Glomerular visceral epithelial cell (primary cell): ENCODE measurements at regions not wholly inside any gene's neighbourhood (a gene's known extent, or its start where the extent isn't known, plus 50 kb on each side); places are given as distances from the start of the nearest gene placed in this dataset.

ENCODE experiments used
- DNase-seq: peaks from one replicate; pipeline ENCODE4 v3.0.0-alpha.2; 2016; ENCODE audit errors: extremely low spot score

- DNase-seq, result peak; percentile 1
Measured at GRCh38 chr4:61094854-61095598, 105.1 kb upstream of the ADGRL3 start.

GRCh38 chr4:61128682-61129081, 71.4 kb upstream of the ADGRL3 start:
- DNase-seq, result no peak

DNA sequence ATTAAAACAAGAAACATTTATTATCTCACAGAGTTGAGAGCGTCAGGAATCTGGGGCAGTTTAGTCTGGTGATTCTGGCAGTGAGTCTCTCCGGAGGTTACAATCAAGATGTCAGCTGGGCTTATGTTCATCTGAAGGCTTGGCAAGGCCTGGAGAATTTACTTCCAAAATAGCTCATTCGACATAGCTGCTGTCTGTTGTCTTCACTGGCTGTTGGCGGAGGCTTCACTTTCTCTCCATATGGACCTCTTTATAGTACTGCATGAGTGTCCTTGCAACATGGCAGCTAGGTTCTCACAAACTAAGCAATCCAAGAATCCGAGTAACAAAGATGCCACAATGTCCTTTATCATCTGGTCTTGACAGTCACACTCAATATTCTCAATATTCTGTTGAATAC, 70.2 kb upstream of the ADGRL3 start:
- no peak for DNase-seq

DNA sequence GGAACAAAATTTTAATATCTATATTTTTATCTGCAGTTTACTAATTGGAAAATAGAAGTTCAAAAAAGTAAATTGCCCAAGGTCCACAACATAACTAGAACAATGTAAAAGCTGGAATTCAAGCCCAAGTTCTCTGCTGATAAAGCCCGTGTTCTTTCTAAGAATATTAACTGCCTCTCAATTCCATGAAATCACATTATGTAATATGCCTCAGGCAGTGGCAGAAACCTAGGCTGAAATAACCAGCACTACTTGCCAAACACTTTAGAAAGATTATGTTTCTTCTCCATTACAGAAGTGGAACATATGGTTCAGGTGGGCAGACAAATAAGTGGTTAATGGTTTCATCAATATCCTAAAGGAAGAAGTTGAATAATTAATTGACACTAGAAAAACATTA, 56.7 kb upstream of the ADGRL3 start:
- no peak for DNase-seq

GRCh38 chr4:61149278-61149677, 50.8 kb upstream of the ADGRL3 start:
- no peak for DNase-seq
